ENCODE measurements at regions not wholly inside any gene's neighbourhood (a gene's known extent, or its start where the extent isn't known, plus 50 kb on each side); places are given as distances from the start of the nearest gene placed in this dataset.

DNA sequence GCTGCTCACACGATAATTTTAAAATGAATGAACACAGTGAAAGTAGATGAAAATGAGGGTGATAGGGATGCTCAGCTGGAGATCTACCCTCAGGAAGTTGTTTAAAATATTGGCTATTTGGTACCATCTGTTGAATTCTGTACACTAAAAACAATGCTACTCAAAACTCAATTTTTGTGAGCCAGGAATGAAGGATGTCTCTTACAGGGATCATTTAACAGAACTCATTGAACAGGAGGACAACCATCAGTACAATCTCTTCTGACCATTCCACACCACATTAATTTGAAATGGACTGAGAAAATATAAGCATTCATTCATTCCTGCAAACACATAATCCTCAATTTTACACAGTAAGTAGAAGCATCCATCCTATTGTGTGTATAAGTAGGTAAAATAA is 1355.1 kb upstream of the CRIM1 start:
- Mint-ChIP-seq H3K27ac (no peak overlapping the region), H3K4me3 (no peak overlapping the region), H3K4me1 (peaks cover 7% of the 10 kb centered on the region), H3K27me3 (ENCODE audit: low read depth) (no peaks in the 10 kb centered on the region; the same call in 1 of the 2 replicates), H3K36me3 (no peaks in the 10 kb centered on the region), H3K9me3 (no peaks in the 10 kb centered on the region)
- ATAC-seq (no peak), DNase-seq (ENCODE audit: low spot score) (no peak)
- TF ChIP-seq ESRRA (CRISPR knock-in tag; IDR thresholded peaks at IDR 0.05; ENCODE audit: borderline replicate concordance) (no peak), ATF1 (CRISPR knock-in tag; IDR thresholded peaks at IDR 0.05) (no peak), NFATC4 (CRISPR knock-in tag; IDR thresholded peaks at IDR 0.05) (no peak), SMAD4 (CRISPR knock-in tag; IDR thresholded peaks at IDR 0.05) (no peak), NFE2L1 (CRISPR knock-in tag; IDR thresholded peaks at IDR 0.05) (no peak), FOXJ3 (CRISPR knock-in tag; IDR thresholded peaks at IDR 0.05; ENCODE audit: borderline replicate concordance) (no peak), NR3C1 (CRISPR knock-in tag; conservative IDR thresholded peaks at IDR 0.05; ENCODE audit: low read depth) (no peak)
- TF ChIP-seq, protein P1, sequence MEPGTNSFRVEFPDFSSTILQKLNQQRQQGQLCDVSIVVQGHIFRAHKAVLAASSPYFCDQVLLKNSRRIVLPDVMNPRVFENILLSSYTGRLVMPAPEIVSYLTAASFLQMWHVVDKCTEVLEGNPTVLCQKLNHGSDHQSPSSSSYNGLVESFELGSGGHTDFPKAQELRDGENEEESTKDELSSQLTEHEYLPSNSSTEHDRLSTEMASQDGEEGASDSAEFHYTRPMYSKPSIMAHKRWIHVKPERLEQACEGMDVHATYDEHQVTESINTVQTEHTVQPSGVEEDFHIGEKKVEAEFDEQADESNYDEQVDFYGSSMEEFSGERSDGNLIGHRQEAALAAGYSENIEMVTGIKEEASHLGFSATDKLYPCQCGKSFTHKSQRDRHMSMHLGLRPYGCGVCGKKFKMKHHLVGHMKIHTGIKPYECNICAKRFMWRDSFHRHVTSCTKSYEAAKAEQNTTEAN (CRISPR knock-in tag; IDR thresholded peaks at IDR 0.05), result no peak
- TF ChIP-seq, protein P2, sequence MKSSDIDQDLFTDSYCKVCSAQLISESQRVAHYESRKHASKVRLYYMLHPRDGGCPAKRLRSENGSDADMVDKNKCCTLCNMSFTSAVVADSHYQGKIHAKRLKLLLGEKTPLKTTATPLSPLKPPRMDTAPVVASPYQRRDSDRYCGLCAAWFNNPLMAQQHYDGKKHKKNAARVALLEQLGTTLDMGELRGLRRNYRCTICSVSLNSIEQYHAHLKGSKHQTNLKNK (CRISPR knock-in tag; IDR thresholded peaks at IDR 0.05), result no peak
- CTCF ChIA-PET, result no interaction called here
- POLR2A ChIA-PET, result no interaction called here

DNA sequence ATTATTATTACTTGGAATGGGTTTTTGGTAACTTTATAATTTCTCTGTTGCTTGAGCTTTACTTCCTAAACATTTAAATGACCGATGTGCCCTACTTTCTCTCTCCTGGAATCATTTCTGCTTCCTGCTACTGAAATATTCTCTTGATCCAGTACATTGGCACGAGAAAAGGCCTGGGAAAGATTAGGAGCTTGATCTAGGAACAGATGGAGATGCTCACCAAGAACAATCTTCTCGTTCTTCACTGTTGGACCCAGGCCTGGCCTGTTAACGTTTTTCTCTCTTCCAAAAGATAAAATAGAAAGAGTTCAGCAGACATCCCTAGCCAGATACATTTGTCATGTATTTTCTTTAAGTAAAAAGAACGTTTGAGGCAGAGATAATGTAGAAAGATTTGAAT is 1356.8 kb upstream of the CRIM1 start:
- DNase-seq (ENCODE audit: low spot score), result no peak
- TF ChIP-seq ZNF317 (CRISPR knock-in tag; IDR thresholded peaks at IDR 0.05; ENCODE audit: borderline replicate concordance, low read depth), result no peak
- TF ChIP-seq FOXK1 (CRISPR knock-in tag; IDR thresholded peaks at IDR 0.05), result no peak
- Mint-ChIP-seq H3K4me3 (no peak overlapping the region), H3K36me3 (no peaks in the 10 kb centered on the region), H3K27me3 (ENCODE audit: low read depth) (no peaks in the 10 kb centered on the region; the same call in 1 of the 2 replicates), H3K4me1 (peaks cover 7% of the 10 kb centered on the region), H3K27ac (no peak overlapping the region), H3K9me3 (no peaks in the 10 kb centered on the region)
- ChIA-PET CTCF (no interaction called here), POLR2A (interaction anchor here (0.6 kb wide), 1 partner anchor 896 kb away, joined by 3 read pairs; no protein-coding TSS in a partner anchor)
- ATAC-seq, result no peak

DNA sequence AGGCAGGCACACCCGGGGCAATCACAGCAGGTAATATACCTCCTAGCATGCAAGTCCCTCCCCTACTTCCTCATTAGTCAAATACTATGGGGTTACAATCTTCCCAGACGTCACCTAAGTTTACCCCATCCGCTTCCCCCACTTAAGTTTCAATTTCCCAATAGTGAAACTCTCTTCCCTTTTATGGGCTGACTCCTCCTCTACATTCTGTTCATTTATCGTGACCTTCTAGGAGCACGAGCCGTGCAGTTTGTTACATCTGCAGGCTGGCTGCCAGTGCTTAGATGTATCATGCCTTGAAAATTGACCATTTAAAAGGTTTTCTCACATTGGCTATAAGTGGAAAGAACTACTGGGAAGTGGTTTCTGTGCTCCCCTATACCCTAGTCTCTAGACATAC is 1357.8 kb upstream of the CRIM1 start:
- H3K4me1 Mint-ChIP-seq, result peaks cover 7% of the 10 kb centered on the region
- H3K9me3 Mint-ChIP-seq, result peaks cover under 1% of the 10 kb centered on the region
- no peak overlapping the region for H3K4me3 Mint-ChIP-seq
- ATAC-seq (no peak), DNase-seq (ENCODE audit: low spot score) (no peak)
- no peaks in the 10 kb centered on the region for H3K36me3 Mint-ChIP-seq
- no peak overlapping the region for H3K27ac Mint-ChIP-seq
- ChIA-PET POLR2A (no interaction called here), CTCF (no interaction called here)
- no peaks in the 10 kb centered on the region; the same call in 1 of the 2 replicates for H3K27me3 Mint-ChIP-seq (ENCODE audit: low read depth)
- TF ChIP-seq, protein P3, sequence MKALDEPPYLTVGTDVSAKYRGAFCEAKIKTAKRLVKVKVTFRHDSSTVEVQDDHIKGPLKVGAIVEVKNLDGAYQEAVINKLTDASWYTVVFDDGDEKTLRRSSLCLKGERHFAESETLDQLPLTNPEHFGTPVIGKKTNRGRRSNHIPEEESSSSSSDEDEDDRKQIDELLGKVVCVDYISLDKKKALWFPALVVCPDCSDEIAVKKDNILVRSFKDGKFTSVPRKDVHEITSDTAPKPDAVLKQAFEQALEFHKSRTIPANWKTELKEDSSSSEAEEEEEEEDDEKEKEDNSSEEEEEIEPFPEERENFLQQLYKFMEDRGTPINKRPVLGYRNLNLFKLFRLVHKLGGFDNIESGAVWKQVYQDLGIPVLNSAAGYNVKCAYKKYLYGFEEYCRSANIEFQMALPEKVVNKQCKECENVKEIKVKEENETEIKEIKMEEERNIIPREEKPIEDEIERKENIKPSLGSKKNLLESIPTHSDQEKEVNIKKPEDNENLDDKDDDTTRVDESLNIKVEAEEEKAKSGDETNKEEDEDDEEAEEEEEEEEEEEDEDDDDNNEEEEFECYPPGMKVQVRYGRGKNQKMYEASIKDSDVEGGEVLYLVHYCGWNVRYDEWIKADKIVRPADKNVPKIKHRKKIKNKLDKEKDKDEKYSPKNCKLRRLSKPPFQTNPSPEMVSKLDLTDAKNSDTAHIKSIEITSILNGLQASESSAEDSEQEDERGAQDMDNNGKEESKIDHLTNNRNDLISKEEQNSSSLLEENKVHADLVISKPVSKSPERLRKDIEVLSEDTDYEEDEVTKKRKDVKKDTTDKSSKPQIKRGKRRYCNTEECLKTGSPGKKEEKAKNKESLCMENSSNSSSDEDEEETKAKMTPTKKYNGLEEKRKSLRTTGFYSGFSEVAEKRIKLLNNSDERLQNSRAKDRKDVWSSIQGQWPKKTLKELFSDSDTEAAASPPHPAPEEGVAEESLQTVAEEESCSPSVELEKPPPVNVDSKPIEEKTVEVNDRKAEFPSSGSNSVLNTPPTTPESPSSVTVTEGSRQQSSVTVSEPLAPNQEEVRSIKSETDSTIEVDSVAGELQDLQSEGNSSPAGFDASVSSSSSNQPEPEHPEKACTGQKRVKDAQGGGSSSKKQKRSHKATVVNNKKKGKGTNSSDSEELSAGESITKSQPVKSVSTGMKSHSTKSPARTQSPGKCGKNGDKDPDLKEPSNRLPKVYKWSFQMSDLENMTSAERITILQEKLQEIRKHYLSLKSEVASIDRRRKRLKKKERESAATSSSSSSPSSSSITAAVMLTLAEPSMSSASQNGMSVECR (CRISPR knock-in tag; IDR thresholded peaks at IDR 0.05; ENCODE audit: borderline replicate concordance), result no peak
- TF ChIP-seq, protein P4, sequence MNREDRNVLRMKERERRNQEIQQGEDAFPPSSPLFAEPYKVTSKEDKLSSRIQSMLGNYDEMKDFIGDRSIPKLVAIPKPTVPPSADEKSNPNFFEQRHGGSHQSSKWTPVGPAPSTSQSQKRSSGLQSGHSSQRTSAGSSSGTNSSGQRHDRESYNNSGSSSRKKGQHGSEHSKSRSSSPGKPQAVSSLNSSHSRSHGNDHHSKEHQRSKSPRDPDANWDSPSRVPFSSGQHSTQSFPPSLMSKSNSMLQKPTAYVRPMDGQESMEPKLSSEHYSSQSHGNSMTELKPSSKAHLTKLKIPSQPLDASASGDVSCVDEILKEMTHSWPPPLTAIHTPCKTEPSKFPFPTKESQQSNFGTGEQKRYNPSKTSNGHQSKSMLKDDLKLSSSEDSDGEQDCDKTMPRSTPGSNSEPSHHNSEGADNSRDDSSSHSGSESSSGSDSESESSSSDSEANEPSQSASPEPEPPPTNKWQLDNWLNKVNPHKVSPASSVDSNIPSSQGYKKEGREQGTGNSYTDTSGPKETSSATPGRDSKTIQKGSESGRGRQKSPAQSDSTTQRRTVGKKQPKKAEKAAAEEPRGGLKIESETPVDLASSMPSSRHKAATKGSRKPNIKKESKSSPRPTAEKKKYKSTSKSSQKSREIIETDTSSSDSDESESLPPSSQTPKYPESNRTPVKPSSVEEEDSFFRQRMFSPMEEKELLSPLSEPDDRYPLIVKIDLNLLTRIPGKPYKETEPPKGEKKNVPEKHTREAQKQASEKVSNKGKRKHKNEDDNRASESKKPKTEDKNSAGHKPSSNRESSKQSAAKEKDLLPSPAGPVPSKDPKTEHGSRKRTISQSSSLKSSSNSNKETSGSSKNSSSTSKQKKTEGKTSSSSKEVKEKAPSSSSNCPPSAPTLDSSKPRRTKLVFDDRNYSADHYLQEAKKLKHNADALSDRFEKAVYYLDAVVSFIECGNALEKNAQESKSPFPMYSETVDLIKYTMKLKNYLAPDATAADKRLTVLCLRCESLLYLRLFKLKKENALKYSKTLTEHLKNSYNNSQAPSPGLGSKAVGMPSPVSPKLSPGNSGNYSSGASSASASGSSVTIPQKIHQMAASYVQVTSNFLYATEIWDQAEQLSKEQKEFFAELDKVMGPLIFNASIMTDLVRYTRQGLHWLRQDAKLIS (CRISPR knock-in tag; IDR thresholded peaks at IDR 0.05; ENCODE audit: borderline replicate concordance), result no peak
- TF ChIP-seq GRHL2 (CRISPR knock-in tag; IDR thresholded peaks at IDR 0.05; ENCODE audit: insufficient replicate concordance, severe bottlenecking) (no peak), GABPB1 (CRISPR knock-in tag; IDR thresholded peaks at IDR 0.05) (no peak), FOXP1 (CRISPR knock-in tag; IDR thresholded peaks at IDR 0.05; ENCODE audit: borderline replicate concordance) (no peak), CREB1 (CRISPR knock-in tag; IDR thresholded peaks at IDR 0.05) (no peak)
- TF ChIP-seq, protein P2 (CRISPR knock-in tag; IDR thresholded peaks at IDR 0.05), result no peak
- TF ChIP-seq, protein P5, sequence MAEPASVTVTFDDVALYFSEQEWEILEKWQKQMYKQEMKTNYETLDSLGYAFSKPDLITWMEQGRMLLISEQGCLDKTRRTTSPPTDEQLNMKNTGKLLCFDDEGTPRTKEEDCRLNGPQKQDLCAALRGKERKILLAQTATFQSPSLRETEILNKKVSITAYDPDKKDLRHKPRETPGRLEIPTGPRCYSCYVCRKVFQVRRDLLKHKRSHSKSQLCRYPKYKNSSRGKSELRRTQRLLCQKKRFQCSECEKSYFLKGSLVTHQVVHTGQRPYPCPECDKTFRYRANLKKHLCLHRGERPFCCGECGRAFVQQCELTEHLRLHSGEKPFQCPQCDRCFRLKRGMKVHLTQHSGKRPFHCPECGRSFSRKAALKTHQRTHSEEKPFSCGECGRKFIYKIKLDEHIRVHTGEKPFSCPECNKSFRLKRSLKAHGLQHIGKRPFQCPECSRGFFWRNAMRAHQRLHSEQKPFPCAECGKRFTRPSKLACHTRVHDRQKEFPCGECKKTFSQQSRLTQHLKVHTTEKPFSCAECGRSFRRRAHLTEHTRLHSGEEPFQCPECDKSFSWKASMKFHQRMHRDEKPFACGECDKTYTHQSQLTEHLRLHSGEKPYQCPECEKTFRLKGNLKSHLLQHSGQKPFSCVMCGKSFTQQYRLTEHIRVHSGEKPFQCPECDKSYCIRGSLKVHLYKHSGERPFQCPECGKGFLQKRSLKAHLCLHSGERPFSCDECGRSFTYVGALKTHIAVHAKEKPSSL (CRISPR knock-in tag; conservative IDR thresholded peaks at IDR 0.05), result no peak
- TF ChIP-seq, protein P6, sequence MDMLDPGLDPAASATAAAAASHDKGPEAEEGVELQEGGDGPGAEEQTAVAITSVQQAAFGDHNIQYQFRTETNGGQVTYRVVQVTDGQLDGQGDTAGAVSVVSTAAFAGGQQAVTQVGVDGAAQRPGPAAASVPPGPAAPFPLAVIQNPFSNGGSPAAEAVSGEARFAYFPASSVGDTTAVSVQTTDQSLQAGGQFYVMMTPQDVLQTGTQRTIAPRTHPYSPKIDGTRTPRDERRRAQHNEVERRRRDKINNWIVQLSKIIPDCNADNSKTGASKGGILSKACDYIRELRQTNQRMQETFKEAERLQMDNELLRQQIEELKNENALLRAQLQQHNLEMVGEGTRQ (CRISPR knock-in tag; IDR thresholded peaks at IDR 0.05), result no peak

Data from WTC11 (cell line).